HepG2 (cell line): ENCODE measurements at regions not wholly inside any gene's neighbourhood (a gene's known extent, or its start where the extent isn't known, plus 50 kb on each side); places are given as distances from the start of the nearest gene placed in this dataset.

Experiments
- CTCF ChIP-seq: sonication (generic); formaldehyde crosslinking; IDR thresholded peaks from 2 replicates; pipeline ENCODE4 v1.5.0; 2020; ENCODE audit warnings: mild to moderate bottlenecking, missing genetic modification reagents, moderate library complexity
- MXD4 ChIP-seq: IDR thresholded peaks from 2 replicates; pipeline ENCODE4 v1.6.1; 2016; ENCODE audit warnings: mild to moderate bottlenecking, missing biosample characterization, missing genetic modification reagents
- PTBP1 ChIP-seq: fragments of 200-400 bp; formaldehyde crosslinking; IDR thresholded peaks from 2 replicates; pipeline ENCODE4 v1.6.1; 2018; ENCODE audit warnings: low read length, low read depth; ENCODE audit not compliant: poor library complexity, severe bottlenecking
- ZBTB2 ChIP-seq: sonication (generic); formaldehyde crosslinking; IDR thresholded peaks from 2 replicates; pipeline ENCODE4 v1.8.0; 2022; ENCODE audit warnings: low read depth, missing genetic modification reagents
- ZBTB39 ChIP-seq: sonication (generic); formaldehyde crosslinking; IDR thresholded peaks from 2 replicates; pipeline ENCODE4 v1.5.0; 2020; ENCODE audit warnings: missing genetic modification reagents

- no peak for TF ChIP-seq ZBTB2 (CRISPR knock-in tag)
- TF ChIP-seq ZBTB39: no peak
- no peak for TF ChIP-seq CTCF (CRISPR knock-in tag)
- TF ChIP-seq PTBP1: no peak
- no peak for TF ChIP-seq MXD4 (CRISPR knock-in tag)
These were observed 524.9 kb upstream of the PROK2 start for GRCh38 chr3:72309661-72310418.
